ENCODE measurements at regions not wholly inside any gene's neighbourhood (a gene's known extent, or its start where the extent isn't known, plus 50 kb on each side); places are given as distances from the start of the nearest gene placed in this dataset.
A peak's percentile ranks its signal among the peaks of the same experiment; 100 is the strongest.

- TF ChIP-seq CTCF (IDR thresholded peaks at IDR 0.05; ENCODE audit: low read depth, low read length) (peak; percentile 50), EZH2phosphoT487 (IDR thresholded peaks at IDR 0.05; ENCODE audit: low read depth) (no peak)
These were observed 139.1 kb upstream of the FMN2 start for GRCh38 chr1:239952348-239953308.
